NB4 (cell line): ENCODE measurements at regions not wholly inside any gene's neighbourhood (a gene's known extent, or its start where the extent isn't known, plus 50 kb on each side); places are given as distances from the start of the nearest gene placed in this dataset.

ENCODE experiments used
- POLR2A ChIP-seq: IDR thresholded peaks from 2 replicates; pipeline ENCODE4 v1.6.1; 2011; ENCODE audit warnings: mild to moderate bottlenecking; ENCODE audit not compliant: insufficient read length; ENCODE audit errors: extremely low read depth
- TF ChIP-seq, protein P1 (sequence below): IDR thresholded peaks from 2 replicates; pipeline ENCODE4 v1.6.1; 2011; ENCODE audit warnings: low read depth, low read length
- TF ChIP-seq, protein P2 (sequence below): IDR thresholded peaks from one replicate; pipeline ENCODE4 v1.5.1; 2012; ENCODE audit warnings: low read depth, low read length

GRCh38 chr10:46096446-46096845 is 50.4 kb upstream of the MSMB start:
- TF ChIP-seq POLR2A: no peak
- TF ChIP-seq, protein P1, sequence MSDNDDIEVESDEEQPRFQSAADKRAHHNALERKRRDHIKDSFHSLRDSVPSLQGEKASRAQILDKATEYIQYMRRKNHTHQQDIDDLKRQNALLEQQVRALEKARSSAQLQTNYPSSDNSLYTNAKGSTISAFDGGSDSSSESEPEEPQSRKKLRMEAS: no peak
- TF ChIP-seq, protein P2, sequence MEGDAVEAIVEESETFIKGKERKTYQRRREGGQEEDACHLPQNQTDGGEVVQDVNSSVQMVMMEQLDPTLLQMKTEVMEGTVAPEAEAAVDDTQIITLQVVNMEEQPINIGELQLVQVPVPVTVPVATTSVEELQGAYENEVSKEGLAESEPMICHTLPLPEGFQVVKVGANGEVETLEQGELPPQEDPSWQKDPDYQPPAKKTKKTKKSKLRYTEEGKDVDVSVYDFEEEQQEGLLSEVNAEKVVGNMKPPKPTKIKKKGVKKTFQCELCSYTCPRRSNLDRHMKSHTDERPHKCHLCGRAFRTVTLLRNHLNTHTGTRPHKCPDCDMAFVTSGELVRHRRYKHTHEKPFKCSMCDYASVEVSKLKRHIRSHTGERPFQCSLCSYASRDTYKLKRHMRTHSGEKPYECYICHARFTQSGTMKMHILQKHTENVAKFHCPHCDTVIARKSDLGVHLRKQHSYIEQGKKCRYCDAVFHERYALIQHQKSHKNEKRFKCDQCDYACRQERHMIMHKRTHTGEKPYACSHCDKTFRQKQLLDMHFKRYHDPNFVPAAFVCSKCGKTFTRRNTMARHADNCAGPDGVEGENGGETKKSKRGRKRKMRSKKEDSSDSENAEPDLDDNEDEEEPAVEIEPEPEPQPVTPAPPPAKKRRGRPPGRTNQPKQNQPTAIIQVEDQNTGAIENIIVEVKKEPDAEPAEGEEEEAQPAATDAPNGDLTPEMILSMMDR: no peak
